H7 (cell line): ENCODE measurements at regions not wholly inside any gene's neighbourhood (a gene's known extent, or its start where the extent isn't known, plus 50 kb on each side); places are given as distances from the start of the nearest gene placed in this dataset.
A peak's percentile ranks its signal among the peaks of the same experiment; 100 is the strongest.

Experiments used
- DNase-seq: peaks from one replicate; pipeline ENCODE4 v3.0.0; 2012
- H3K27me3 ChIP-seq: 2 replicates; pipeline ENCODE4 v1.6.0; 2011; ENCODE audit warnings: mild to moderate bottlenecking, low read length; ENCODE audit not compliant: control insufficient read depth, insufficient read depth
- H3K36me3 ChIP-seq: replicated peaks from 2 replicates; pipeline ENCODE4 v1.5.1; 2011; ENCODE audit warnings: low read length; ENCODE audit not compliant: control insufficient read depth, insufficient read depth
- H3K4me3 ChIP-seq: 2 replicates; pipeline ENCODE4 v1.5.1; 2011; ENCODE audit warnings: low read depth, mild to moderate bottlenecking, control low read depth, low read length, moderate library complexity; ENCODE audit not compliant: insufficient read depth

DNA sequence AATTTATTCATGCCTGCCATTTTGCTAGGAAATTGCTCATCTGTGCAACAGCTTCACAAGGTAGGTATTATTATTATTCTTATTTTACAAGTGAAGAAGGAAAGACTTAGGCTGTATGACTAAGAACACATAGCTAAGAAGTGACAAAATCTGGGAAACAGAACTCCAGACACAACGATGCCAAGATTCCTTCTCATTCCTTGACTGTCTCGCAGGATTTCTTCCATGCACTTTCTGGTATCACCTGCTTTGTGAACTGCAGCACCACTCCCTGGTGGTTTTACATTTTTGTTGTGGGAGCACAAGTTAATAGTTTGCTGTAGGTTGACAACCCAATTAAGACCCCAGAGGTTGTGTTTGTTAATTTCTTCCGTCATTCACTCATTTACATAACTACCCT is 188.5 kb downstream of the LACC1 start:
- Histone ChIP-seq H3K36me3 (no peaks in the 10 kb centered on the region), H3K4me3 (no peak overlapping the region), H3K27me3 (no peaks in the 10 kb centered on the region)
- no peak for DNase-seq

DNA sequence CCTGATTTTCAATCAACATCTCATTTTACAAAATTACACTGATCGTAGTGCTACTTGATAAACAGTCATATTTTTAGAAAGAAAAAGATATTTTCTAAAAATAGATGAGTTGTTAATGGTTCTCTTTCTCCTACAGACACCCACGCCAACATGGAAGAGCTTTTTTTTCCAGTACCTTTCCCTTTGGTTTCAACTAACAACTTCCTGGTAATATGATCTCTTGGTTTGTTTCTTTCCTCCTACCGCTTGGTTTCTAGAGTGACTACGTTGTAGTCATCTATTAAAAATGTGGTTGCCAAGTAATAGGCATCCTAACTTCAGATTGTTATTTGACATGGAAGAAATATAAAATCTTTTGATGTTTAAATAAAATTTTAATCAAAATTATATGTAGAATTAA is 189.0 kb downstream of the LACC1 start:
- H3K36me3 ChIP-seq = no peaks in the 10 kb centered on the region
- no peak for DNase-seq
- H3K27me3 ChIP-seq = no peaks in the 10 kb centered on the region
- H3K4me3 ChIP-seq = no peak overlapping the region

DNA sequence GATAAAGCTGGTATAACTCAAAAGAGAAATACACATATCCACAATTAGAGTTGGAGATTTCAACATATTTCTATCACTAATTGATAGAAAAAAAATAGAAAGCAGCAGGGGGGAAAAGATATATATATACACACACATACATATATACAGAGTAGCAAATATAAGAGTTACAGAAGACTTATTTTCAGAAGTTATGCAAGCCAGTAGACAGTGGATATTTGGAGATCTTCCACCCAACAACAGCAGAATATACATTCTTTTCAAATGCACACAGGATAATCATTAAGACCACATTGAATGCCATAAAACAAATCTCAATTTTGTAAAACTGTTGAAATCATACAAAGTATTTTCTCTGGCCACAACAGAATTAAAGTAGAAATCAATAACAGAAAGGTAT is 192.8 kb downstream of the LACC1 start:
- DNase-seq = no peak
- H3K27me3 ChIP-seq = no peaks in the 10 kb centered on the region

DNA sequence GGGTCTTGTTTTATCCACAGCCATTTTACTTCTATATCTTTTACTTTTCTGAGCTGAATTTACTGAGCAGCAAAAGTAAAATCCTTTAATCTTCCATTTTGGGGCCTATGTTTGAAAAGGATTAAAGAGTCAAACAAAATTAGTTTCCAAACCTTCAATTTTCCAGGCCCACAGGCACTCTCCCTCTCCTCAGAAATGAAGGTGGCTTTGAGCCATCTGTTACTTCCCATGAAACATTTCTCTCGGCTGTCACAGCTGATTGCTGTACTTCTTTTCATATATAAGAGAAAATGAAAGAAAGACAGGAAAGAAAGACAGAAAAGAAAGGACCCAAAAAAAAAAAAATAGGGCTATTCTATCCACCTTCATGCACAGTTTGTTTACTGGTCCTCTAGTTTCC is 194.9 kb downstream of the LACC1 start:
- DNase-seq = no peak
- H3K4me3 ChIP-seq = no peak overlapping the region
- H3K36me3 ChIP-seq = no peaks in the 10 kb centered on the region

More for the DNA sequence above, 192.8 kb downstream of the LACC1 start:
- Histone ChIP-seq H3K36me3 (no peaks in the 10 kb centered on the region), H3K4me3 (no peak overlapping the region)

DNA sequence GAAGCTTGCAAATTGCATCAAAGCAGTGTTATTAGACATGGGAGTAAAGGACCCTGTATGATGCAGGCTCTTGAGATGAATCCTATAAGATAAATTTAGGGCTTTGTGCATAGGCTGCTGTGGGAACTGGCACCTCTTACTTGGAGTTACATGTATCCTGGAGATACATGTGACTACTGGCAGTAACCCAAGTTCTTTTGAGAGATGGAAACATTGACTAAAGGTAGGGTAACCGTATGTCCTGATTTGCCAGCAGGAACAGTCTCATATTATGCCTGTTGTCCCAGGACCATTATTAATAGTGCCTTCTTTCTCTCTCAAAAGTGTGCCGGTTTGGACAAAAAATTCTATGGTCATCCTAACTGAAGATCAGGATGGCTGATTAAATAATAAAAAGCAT is 195.4 kb downstream of the LACC1 start:
- Histone ChIP-seq H3K36me3 (no peaks in the 10 kb centered on the region), H3K4me3 (no peak overlapping the region), H3K27me3 (no peaks in the 10 kb centered on the region)
- DNase-seq = no peak

More for the DNA sequence above, 194.9 kb downstream of the LACC1 start:
- H3K27me3 ChIP-seq = no peaks in the 10 kb centered on the region

DNA sequence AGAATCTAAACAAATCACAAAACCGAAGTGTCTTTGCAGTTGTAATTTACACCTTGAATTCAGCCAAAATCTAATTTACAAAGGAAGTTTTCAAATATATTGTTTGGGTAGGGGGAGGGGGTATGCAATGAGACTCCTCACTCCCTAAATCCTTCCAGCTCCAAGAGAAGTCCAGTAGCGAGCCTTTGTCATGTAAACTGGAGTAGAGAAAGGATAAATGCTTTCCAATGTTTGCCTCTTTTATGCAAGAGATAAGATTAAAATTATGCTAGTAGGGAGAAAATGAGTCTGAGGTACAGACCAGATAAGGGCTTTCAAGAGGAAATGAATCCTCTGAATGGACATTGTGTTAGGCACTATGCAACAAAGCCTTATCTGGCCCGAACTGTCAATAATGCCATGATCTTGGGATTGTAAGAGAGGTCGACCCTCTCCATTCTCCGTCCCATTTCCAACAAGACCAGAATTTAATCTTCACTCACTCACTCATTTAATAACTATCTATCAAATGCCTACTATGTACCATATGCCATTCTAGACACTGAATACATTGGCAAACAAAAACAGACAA is 199.2 kb downstream of the LACC1 start:
- no peaks in the 10 kb centered on the region for H3K36me3 ChIP-seq
- no peaks in the 10 kb centered on the region for H3K27me3 ChIP-seq
- no peak overlapping the region for H3K4me3 ChIP-seq
- DNase-seq = peak; percentile 67

DNA sequence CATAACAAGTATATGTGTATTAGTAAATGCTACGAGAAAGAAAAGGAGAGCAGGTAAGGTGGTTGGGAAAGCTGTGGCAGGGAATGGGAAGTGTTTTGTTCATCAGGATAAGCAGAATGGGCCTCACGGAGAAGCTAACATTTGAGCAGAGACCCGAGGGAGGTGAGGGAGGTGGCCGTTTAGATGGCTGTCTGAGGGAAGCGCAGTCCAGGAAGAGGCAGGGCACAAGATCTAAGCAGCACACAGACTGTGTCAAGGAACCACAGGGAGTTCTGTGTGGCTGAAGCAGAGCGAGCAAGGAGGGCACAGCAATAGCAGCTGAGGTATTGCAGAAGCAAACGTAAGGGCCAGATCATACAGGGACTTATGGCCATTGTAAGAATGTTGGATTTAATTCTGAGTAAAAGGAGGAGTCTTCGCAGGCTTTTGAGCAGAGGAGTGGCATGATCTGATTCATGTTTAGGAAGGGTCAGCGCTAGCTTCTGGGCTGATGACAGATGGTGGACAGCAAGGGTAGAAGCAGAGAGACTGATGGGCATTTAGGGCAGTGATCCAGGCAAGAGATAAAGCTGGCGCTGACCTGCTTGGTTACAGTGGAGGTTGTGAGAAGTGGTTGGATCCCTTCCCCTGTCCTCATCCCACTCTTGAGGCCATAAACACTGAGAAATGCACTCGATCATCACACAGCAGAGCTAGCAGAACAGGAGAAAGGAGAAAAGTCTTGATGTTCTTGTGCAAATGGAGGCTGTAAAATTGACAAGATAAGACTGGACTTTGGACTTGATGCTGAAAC is 199.9 kb downstream of the LACC1 start:
- H3K4me3 ChIP-seq = no peak overlapping the region

DNA sequence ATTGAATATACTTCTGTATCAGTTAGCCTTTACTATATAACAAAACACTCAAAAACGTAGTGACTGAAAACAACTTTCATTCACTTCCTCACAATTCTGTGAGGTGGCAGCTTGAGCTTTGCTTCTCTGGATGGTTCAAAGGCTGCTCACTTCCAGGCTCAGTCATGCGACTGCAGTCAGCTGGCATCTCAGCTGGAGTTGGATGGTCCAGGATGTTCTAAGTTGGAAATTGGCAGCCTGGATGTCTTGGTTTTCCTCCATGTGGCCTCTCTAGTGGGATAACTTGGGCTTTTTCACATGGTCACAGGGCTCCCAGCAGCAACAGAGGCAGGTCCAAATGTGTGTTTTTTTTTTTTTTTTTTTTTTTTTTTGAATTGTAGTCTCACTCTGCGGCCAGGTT is 204.4 kb downstream of the LACC1 start:
- Histone ChIP-seq H3K27me3 (no peaks in the 10 kb centered on the region), H3K4me3 (no peak overlapping the region), H3K36me3 (no peaks in the 10 kb centered on the region)
- no peak for DNase-seq

More for the DNA sequence above, 199.9 kb downstream of the LACC1 start:
- Histone ChIP-seq H3K36me3 (no peaks in the 10 kb centered on the region), H3K27me3 (no peaks in the 10 kb centered on the region)
- no peak for DNase-seq

DNA sequence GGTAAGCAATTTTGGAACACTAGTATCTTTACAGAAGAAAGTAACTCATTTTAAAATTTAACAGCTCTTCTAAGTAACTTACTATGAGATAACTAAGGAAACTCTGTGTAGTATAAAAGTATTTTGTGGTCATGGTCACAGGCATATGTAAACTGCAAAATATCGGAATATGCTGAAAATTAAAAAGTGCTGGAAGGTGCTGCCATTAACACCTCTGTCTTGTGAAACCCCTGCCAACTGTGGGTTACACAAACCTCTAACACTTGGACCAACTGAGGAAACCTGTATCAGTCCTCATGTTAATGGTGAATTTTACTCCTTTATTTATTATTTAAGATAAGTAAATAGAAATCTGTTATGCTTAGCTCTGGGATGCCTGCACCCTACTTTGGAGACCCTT is 206.7 kb downstream of the LACC1 start:
- H3K4me3 ChIP-seq = no peak overlapping the region

DNA sequence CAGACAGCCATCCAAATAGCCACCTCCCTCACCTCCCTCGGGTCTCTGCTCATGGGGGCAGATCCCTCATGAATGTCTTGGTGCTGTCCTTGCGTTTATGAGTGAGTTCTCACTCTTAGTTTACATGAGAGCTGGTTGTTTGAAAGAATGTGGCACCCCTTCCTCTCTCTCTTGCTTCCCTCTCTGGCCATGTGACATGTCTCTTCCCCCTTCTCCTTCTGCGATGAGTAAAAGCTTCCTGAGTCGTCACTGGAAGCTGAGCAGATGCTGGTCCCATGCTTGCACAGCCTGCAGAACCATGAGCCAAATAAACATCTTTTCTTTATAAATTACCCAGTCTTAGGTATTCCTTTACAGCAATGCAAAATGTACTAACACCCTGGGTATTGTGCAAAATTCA is 208.7 kb downstream of the LACC1 start:
- H3K36me3 ChIP-seq = no peaks in the 10 kb centered on the region
- DNase-seq = no peak
- H3K27me3 ChIP-seq = no peaks in the 10 kb centered on the region
- no peak overlapping the region for H3K4me3 ChIP-seq

More for the DNA sequence above, 206.7 kb downstream of the LACC1 start:
- Histone ChIP-seq H3K27me3 (no peaks in the 10 kb centered on the region), H3K36me3 (no peaks in the 10 kb centered on the region)
- no peak for DNase-seq

DNA sequence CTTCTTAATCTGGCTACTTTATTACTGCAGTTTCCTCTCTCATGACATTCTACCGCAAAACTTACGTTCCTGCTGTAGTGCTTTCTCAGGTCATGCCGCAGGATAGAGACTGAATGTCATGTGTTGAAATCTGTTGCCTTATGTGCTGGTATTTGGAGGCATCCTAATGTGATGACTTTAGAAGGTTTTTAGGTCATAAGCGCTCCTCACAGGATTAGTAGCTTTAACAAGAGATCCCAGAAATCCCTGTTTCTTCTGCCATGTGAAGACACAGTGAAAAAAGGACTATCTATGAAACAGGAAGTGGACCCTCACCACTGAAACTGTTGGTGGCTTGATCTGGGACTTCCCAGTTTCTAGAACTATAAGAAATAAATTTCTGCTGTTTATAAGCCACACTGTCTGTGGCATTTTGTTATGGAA is 209.3 kb downstream of the LACC1 start:
- H3K36me3 ChIP-seq = no peaks in the 10 kb centered on the region
- DNase-seq = no peak
- H3K4me3 ChIP-seq = no peak overlapping the region
- H3K27me3 ChIP-seq = no peaks in the 10 kb centered on the region

DNA sequence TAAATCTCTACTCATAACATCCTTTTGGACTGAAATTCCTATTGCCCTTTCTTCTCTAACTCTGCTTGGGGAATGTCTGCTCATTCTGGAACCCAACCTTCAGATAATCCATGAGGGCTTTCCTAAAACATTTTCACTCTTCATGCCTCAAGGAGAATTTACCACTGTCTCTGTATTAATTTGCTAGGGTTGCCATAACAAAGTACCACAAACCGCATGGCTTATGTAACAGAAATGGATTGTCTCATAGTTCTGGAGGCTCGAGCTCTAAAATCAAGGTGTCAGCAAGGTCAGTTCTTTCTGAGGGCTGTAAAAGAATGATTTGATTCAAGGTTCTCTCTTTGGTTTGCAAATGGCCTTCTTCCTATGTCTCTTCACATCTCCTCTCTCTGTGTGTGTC is 209.7 kb downstream of the LACC1 start:
- H3K36me3 ChIP-seq = no peaks in the 10 kb centered on the region
- no peaks in the 10 kb centered on the region for H3K27me3 ChIP-seq
- DNase-seq = no peak

DNA sequence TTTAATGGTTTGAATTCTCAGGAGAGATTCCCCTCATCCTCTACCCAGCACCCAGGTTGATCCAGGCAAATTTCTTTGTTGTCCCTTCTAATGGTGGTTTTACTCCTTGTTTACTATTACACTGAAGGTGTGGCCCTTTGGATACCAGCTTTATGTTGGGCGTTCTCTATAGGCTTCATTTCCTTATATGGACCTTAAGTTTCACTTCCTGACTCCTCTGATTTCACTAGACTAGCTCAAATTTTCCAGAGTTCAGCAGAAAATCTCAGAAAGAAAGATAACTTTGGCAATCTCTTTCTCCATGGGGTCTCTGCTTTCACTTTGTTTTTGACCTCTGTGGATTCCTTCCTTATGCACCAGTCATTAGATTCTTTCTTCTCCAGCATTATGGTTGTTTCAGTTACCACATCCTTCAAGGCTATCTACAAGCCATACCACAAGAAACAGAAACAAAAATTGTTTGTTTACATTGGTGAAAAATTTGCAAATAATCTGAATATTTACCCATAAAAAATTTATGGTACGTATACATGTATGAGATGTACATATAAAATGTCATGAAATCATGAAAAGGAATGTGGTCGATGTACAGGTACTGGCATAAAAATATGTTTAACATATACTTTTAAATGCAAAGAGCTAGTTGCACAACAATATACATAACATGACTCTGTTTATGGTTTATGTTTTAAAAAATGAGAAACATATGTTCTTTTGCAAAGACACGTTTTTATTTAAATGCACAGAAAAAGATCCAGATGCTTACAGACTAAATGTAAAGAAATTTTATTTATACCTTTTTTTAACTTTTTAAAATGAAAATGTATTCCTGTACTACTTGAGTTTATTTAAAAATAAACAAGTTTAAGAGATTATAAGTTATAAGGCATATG is 212.6 kb downstream of the LACC1 start:
- no peak overlapping the region for H3K4me3 ChIP-seq

More for the DNA sequence above, 209.7 kb downstream of the LACC1 start:
- H3K4me3 ChIP-seq = no peak overlapping the region

DNA sequence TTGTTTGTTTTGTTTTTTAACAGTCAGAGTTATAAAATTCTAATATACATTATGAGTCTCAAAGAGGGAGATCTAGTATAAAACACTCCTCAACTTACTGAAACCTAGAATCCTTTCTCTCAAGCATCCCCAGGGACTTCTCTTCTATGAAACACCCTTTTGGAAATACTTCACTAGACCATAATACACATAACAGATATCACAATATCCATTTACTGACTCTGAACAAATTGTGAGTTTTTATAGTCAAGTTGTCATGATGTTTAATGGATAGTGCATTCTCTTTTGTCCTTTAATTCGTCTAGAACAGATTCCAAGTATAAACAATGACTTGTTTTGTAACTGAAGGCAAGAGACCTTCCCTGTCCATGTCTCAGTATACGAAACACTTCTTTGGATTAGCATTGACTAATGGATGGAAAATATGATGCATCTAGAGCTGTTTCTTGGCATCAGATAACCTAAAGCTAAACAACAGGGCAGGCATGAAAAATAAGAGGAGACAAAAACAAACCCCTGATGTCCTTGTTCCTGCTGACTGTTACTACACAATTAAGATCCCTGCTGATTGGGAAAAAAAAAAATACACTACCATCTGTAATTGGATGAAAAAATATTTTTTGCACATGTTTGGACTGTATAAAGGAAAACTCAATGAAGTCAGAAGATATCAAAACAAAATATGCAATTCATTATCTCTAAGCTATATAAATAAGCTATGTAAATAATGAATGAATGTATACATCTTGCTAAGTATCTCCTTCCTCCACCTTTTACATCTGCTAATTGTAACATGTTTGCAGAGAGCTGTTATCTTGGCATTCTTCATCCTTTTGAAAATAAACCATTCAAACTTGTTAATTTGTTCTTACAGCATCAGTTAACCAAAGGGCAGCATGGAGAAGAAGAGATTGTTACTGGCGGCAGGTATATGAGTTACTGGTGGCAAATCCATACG is 214.2 kb downstream of the LACC1 start:
- no peak for DNase-seq
- no peak overlapping the region for H3K4me3 ChIP-seq
- no peaks in the 10 kb centered on the region for H3K36me3 ChIP-seq
- no peaks in the 10 kb centered on the region for H3K27me3 ChIP-seq

More for the DNA sequence above, 212.6 kb downstream of the LACC1 start:
- Histone ChIP-seq H3K36me3 (no peaks in the 10 kb centered on the region), H3K27me3 (no peaks in the 10 kb centered on the region)
- no peak for DNase-seq
